HG03025 (cell line): ENCODE measurements at regions not wholly inside any gene's neighbourhood (a gene's known extent, or its start where the extent isn't known, plus 50 kb on each side); places are given as distances from the start of the nearest gene placed in this dataset.
A peak's percentile ranks its signal among the peaks of the same experiment; 100 is the strongest.

ENCODE experiments used
- ATAC-seq: cut with Tn5 transposase; IDR thresholded peaks from one replicate; pipeline ENCODE4 v1.9.1; 2021; ENCODE audit warnings: mild to moderate bottlenecking, moderate library complexity; ENCODE audit not compliant: unreplicated experiment, low FRiP score

DNA sequence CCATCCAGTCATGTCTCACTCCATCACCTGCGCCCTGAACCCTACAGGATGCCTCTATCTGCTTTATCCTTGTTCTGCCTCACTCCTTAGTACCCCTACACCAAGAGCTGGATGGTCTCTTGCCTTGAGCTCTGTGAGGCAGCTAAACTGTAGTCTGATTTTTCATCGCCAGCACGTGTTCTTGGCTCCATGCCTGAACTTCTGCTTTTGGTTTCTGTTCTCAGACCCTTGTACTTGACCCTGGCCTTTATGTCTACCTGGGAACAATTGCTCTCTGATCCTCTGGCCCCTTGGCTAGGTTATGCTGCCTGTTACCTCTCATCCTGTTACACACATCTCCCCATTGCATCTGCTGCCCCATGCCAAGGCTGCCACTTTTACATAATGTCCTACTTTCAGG lies 318.0 kb upstream of the LMCD1 start:
- peak; percentile 84 for ATAC-seq

DNA sequence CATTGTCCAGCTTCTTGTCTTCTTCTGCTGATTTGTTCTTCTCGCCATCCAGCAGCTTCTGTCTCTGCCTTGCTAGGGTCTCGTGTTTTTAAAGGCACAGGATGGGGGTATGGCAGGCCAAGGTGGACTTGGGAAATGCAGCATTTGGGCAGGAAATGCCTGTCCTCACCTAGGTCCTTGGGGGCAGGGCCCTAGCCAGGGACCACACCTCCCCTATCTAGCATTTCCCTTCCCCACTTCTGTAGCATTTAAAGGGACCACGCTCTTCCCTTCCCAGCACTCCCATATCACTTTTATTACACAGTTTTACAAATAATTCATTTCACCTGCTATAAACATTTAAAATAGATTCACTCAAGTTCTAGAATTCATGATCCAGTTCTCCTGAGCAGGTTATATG lies 315.4 kb upstream of the LMCD1 start:
- no peak for ATAC-seq

DNA sequence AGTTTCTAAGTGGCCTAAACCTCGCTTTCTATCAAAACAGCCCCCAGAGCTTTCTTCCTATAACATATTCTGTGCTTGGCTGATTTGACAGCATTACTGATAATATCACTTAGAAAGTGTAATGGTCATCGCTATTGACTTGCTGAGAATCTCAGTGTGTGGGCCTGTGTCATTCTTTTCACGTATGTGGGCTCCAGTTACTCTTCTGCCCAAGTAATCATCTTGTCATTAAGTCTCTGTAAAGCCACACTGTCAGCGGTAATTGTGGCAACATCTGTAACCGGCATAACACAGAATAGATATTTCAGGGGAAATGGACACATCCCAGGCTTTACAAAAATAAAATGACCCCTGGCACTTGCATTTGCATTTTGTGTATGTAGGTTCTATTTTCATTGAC lies 313.6 kb upstream of the LMCD1 start:
- no peak for ATAC-seq

DNA sequence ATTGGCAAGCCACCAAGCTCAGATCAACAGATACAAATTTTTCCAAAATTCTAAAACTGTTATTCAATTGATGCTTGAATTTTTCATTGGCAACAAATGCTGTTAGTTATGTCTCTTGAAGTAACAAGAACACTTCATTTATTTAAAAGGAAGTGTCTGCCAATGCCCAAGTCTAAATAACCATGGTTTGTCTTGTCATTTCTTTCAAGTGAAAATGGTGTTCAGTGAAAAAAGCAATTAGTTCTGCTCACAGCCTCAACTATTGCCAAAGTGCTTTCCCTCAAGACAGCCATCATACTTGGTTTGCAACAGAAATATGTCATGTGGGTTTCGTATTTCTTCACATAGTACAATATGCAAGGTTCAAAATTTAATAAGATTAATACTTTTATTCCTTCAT lies 312.6 kb upstream of the LMCD1 start:
- no peak for ATAC-seq

DNA sequence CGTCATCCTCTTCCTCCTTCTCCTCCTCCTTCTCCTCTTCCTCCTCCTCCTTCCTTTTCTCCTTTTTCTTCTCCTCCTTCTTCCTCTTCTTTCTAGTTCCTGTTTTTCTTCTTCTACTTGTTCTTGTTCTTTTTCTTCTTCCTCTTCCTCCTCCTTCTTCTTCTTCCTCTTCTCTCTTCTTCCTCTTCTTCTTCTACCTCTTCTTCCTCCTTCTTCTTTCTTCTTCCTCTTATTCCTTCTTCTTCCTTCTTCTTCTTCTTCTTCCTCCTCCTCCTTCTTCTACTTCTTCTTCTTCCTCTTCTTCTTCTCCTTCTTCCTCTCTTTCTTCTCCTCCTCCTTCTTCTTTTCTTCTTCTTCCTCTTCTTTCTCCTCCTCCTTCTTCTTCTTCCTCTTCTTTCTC lies 310.2 kb upstream of the LMCD1 start:
- ATAC-seq: no peak

DNA sequence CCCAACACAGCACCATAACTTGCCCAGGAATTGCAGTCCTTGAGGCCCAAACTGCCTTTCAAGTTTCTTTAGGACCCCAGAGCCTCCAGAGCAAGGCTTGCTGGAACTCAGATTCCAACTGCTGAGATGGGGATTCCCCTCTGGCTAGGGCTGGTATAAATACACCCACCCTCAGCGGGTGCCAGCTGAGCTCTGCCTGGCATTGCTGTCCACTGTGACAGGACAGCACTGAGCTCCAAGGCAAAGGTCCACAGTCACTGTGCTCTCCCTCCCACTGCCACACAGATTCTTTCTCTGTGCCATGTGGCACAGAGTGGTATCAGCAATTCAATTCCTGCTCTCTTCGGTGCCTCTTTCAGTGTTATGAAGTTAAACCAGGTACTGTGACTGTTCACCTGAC lies 304.2 kb upstream of the LMCD1 start:
- no peak for ATAC-seq

DNA sequence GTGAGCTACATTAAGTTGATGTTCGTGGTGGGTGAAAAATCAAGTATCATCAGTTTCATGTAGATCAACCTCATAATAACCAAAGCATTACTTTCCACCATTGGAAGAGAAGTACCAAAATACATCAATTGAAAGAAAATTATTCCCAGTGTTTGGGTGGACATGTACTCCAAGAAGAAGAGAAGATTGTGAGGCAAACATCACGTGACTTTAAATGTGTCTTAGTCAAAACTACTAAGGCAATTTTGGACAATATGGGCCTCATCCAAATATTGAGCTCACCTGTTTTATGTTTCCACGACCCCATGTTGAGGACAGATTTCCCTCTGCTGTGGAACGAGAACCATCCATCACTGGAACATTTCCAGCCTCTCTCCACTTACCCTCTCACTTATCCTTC lies 303.0 kb upstream of the LMCD1 start:
- no peak for ATAC-seq

DNA sequence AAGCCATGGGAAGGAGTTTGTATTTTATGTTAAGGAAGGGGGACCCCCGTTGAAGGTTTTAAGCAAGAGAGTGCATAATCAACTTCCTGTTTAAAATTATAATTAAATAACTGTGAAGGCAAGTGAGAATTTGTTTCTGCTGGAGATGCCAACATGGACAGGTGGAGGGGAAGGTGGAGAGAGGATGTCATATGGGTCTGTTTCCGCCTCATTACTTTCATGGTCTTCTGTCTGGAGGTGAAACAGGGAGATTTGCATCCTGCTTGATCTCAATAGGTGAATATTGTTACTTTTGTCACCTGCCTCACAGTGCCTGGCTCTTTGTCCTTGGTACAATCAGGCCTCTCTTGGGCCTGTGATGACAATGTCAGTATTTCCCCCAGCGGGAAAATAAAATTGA lies 300.6 kb upstream of the LMCD1 start:
- no peak for ATAC-seq

DNA sequence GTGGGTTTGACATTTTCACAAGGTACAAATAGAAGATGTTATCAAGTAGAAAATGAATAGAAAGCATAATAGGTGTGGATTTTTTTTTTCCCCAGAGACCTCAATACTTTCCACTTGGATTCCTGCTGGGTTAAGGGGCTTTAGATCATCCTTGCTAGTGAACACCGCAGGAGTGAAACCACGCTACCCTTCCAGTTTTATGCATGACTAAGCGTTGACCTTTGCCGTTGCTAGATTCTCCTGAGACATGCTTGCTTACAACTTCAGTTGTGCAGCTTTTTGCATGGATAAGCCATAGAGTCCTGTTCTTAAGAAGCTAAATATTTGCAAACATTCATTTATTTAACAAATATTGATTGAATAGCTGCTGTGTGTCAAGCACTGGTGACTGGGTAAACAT lies 299.7 kb upstream of the LMCD1 start:
- ATAC-seq: no peak

DNA sequence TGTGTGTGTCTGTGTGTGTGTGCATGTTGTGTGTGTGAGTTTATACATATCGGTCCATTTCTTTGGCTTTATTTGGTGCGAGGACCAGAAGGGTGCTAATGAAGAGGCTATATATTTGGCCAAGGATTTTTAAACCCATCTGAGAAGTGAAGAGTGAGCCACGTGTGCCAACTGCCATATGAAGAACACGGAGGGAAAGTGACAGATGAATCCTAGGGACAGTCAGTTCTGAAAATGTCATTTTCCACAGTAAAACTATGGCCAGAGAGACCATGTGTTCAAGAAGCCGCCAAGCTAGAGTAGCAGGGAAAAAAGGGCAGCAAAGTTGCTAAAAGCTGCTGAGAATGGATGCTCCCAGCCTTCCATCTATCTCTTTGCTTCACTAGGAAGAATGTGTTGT lies 297.3 kb upstream of the LMCD1 start:
- ATAC-seq: no peak

DNA sequence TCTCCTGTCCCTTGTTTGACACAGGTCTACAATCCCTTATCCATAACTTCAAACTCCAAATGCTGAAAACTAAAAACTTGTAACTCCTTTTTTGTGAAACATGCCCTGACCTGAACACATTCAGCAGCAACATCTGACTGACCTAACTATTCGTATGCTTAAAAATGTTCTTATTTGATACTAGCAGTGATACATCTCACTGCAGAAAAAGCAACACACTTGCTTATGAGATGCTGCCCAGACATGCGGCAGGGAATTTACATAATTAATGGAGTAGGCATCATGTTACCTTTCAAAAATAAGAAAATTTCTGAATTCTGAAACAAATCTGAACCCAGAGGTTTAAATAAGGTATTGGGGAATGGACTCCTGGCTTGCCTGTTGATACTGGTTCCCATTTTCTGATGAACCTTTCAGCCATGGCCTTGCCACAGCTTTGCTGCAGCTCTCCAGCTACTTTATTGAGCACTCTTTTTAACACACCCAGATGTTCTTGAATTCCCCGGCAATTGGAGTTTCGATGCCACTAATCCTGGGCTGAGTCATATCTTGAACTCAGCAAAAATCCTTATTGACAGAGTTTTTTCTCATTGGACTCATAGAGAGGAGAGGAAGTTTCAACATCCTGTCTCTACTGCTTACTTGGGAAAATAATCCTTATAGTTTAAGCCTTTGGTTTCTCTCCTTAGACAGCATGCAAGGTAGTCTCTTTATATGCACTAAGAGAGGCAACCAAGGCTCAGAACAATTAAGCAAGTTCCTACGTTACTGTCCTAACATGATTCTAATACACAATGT lies 296.6 kb upstream of the LMCD1 start:
- no peak for ATAC-seq

DNA sequence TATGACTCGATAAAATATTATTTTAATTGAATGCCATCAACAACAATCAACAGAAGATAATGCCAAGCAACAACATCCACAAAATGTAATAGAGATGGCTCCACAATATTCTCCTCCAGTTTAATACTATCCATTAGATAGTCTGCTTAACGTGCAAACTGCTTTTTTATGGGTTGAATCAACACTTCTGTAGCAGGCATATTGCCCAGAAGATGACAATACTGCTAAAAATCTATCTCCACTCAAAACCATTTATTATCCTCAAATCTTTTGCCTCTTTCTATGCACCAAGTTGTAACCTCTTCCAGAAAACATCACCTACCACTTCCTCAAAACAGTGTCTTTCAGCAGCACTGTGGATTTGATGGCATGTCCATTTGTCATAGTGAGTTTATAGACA lies 295.7 kb upstream of the LMCD1 start:
- ATAC-seq: no peak

DNA sequence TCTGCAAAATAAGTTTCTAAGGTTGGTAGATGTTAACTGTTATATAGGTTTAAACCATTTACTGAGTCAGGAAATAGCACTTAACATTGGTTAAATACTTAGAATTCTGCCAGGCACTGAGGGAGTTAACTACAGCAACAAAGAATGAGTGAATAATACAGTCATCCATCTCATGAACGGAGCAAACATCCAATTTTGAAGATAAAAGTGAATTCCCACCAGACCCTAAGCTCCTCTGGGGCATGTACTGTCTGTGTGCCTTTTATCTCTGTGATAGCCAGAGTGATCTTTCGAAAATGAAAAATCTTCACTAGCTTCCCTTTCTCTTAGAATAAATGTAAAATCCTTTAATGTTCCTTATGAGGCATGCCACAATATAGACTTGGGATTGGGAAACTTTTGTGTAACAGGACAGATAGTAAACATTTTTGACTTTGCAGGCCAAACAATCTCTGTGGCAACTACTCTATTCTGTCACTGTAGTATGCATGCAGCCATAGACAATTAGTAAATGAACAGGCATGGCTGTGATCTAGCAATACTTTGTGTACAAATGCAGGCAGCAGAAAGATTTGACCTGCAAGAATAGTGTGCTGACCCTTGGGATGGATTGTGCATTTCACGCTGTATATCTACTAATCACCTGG lies 294.5 kb upstream of the LMCD1 start:
- no peak for ATAC-seq

DNA sequence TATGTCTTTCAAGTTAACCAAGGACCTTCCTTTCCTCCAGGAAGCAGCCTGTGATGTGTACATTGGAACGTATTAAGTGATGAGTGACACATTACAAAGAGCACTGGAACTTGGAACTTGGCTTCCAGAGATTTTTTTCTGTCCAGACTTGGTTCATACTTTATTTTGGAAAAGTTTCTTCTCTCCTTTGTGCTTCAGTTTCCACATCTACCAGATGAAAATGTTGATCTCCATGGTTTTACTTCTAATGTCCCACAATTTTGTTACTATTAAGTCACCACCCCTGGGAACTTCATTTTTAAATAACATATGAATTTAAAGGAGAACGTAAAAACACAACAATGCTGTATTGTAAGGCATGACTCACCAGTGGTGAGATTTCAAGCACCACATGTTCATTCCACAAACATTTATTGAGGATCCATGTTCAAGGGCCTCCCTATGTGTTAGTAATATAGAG lies 290.7 kb upstream of the LMCD1 start:
- ATAC-seq: no peak

DNA sequence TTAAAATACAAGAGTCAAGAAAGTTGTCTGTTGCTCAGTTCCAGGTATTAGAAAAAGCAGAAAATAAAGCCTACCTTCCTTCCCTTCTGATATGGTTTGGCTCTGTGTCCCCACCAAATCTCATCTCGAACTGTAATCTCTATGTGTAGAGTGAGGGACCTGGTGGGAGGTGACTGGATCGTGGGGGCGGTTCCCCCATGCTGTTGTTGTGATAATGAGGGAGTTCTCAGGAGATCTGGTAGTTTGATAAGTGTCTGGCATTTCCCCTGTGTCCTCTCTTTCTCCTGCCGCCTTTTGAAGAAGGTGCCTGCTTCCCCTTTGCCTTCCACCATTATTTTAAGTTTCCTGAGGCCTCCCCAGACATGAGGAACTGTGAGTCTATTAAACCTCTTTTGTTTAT lies 288.8 kb upstream of the LMCD1 start:
- no peak for ATAC-seq

DNA sequence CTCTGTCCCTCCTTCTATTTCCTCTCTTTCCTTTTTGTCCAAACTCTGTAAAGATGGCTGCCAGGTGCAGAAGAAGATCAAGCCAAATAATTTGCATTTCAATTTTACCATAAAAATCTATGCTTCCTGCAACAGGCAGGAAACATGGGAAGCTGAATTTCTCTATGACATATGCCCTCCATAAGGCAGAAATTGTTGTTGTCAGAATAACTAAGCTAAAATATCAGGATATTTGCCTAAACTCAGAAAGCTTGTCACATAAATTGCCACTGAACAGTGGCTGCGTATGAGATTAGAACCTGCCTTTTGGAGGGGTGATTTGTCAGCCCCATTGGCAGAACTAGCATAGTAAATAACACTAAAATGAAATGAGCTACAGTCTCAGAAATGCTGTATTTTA lies 288.3 kb upstream of the LMCD1 start:
- ATAC-seq: no peak

DNA sequence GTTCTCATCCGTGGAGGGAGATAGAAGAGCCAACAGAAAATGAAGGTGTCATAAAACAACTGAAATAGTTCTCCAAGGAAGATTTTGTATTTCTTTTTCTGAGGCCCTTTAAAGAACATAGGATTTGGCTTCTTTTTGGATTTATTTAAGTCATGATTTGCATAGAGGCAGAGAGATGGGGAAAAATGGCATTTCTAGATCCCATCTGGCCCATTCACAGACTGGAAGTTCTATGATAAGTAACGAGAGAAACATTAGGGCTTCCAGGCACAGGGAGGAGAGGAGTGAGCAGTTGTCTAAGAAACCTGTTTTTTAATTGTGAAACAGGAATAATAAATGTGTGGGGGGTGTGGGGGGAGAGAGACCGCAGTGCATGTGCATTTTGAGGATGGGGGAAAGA lies 285.8 kb upstream of the LMCD1 start:
- no peak for ATAC-seq

DNA sequence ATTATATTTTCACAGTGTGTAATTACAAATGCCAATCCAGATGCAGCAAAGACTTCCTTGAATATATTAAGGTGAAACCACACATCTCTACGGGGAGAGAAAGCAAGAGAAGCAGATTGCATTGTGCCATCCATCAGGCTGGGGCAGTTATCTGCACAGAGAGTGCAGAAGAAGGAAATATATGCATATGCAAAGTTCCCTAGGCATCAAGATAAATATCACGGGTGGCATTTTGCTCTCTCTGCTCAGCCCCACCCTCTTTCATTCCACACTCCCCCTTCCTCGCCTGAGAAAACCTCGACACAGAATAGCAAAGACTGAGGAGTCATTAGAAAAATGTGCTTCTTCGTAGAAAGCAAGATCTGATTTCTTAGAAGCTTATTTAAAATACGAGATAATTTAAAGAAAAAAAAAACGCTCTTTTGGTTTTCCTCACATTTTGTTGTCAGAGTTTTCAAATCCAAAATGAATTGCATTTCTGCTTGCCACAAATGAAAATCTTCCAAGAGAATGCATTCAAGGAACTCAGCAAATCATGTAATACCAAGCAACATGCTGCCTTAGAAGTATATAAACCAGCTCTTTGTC lies 283.2 kb upstream of the LMCD1 start:
- no peak for ATAC-seq

DNA sequence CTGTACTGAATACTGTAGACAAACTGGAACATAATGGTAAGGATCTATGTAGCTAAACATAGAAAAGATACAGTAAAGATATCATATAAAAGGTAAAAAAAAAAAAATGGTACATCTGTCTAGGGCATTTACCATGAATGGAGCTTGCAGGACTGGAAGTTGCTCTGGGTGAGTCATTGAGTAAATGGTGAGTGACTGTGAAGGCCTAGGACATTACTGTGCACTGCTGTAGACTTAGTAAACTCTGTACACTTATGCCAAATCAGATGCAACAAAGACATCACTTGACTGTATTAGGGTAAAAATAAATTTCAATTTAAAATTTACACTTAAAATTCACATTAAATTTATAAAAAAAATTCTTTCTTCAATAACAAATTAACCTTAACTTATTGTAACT lies 281.3 kb upstream of the LMCD1 start:
- ATAC-seq: no peak

DNA sequence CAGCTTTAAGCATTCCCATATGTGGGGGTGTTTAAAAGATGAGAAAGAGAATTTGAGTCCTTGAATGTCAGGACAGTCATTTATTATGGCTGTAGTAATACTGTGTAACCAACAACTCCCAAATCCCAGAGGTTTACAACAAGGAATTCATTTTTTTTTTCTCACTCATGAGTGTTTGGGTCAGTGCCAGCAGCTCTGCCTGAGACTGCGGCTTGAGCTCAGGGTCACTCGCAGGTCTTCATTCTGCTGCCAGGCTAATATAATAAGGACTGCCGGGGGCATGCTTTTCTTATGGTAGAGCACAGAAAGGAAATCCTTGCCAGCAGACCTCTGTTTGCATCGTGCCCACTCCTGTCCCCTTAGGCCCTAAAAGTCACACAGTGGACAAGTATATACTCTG lies 277.9 kb upstream of the LMCD1 start:
- ATAC-seq: no peak

DNA sequence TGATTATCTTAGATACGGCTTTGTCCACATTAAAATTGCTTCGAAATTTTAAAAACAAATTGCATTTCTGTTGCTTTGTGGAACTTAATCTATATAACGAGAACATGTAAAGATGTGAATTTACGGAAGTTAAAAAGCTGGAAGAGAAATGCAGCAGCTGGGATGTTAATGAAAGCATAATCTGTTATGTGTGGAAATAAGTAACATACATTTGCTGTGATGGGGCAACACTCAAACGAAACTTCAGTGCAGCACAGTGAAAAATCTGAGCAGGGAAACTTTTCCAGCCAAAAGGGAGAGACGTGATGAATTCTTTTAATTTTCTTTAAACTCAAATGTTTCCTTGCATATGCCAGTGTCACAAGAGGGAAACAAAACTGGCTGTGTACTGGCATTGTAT lies 276.7 kb upstream of the LMCD1 start:
- no peak for ATAC-seq

DNA sequence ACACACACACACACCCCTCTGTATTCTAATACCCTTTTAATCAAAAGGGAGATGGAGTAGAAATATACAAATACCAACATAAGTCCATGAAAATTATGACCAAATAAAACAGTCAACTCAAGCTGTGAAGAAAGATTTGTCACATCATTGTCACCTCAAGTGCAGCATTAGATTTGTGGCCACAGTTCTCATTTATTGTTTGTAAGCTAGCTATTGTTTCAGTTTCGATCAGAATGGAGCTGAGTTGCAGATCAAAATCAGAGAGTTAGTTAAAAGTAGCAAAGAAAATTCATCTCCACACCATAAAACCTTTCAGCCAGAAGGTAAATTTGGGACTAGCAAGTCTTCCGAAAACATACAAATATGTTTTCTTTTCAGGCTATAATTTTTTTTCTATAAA lies 267.7 kb upstream of the LMCD1 start:
- ATAC-seq: no peak
